CD14-positive monocyte (primary cell): ENCODE measurements at regions not wholly inside any gene's neighbourhood (a gene's known extent, or its start where the extent isn't known, plus 50 kb on each side); places are given as distances from the start of the nearest gene placed in this dataset.

Experiments
- DNase-seq, 3 donors: peaks; one replicate each; pipeline ENCODE4 v3.0.0-alpha.2; 2011 to 2022
- H2AFZ ChIP-seq: 2 replicates; pipeline ENCODE4 v1.6.0; 2012; ENCODE audit warnings: mild to moderate bottlenecking, low read depth, low read length, inconsistent platforms; ENCODE audit not compliant: insufficient read depth, poor library complexity, severe bottlenecking
- H3K27ac ChIP-seq, 2 donors: 1 replicate in 1 of 2; 2 replicates in 1 of 2; pipeline ENCODE4 v1.5.1; 2012 to 2013; ENCODE audit warnings: low read length in 2 of 2, control low read depth in 1 of 2, inconsistent platforms in 1 of 2, low read depth in 1 of 2, mild to moderate bottlenecking in 1 of 2
- H3K27me3 ChIP-seq, 2 donors: one replicate each; pipeline versions ENCODE4 v1.6.0 to v1.6.1; 2011 to 2013; ENCODE audit warnings: low read length in 2 of 2; ENCODE audit not compliant: control insufficient read depth in 2 of 2, insufficient read depth in 2 of 2
- H3K36me3 ChIP-seq, 2 donors: replicated peaks in 1 of 2; 1 replicate in 1 of 2; 2 replicates in 1 of 2; pipeline versions ENCODE4 v1.5.1 to v1.6.1; 2012 to 2013; ENCODE audit warnings: low read length in 2 of 2, control low read depth in 1 of 2, inconsistent platforms in 1 of 2, mild to moderate bottlenecking in 1 of 2; ENCODE audit not compliant: insufficient read depth in 2 of 2, control insufficient read depth in 1 of 2
- H3K4me1 ChIP-seq, 2 donors: 1 replicate in 1 of 2; 2 replicates in 1 of 2; pipeline versions ENCODE4 v1.5.1 to v1.6.1; 2012 to 2013; ENCODE audit warnings: low read length in 2 of 2, control low read depth in 1 of 2, inconsistent platforms in 1 of 2, mild to moderate bottlenecking in 1 of 2, moderate library complexity in 1 of 2; ENCODE audit not compliant: insufficient read depth in 2 of 2, control insufficient read depth in 1 of 2
- H3K4me2 ChIP-seq: replicated peaks from 2 replicates; pipeline ENCODE3; 2012; ENCODE audit warnings: low read length, moderate library complexity, mild to moderate bottlenecking; ENCODE audit not compliant: poor library complexity, severe bottlenecking; ENCODE audit errors: extremely low read depth
- H3K4me3 ChIP-seq, 3 experiments: fragments of 200-600 bp in 1 of 3; sonication (generic) in 1 of 3; replicated peaks in 1 of 3; 1 replicate in 2 of 3; 2 replicates in 1 of 3; pipeline ENCODE4 v1.5.1; 2011 to 2013; ENCODE audit warnings: low read length in 3 of 3, mild to moderate bottlenecking in 3 of 3, control low read depth in 2 of 3, low read depth in 2 of 3, inconsistent platforms in 1 of 3, moderate library complexity in 1 of 3
- H3K79me2 ChIP-seq: 2 replicates; pipeline ENCODE4 v1.6.0; 2012; ENCODE audit warnings: mild to moderate bottlenecking, control low read depth, inconsistent platforms, low read length, moderate library complexity; ENCODE audit not compliant: insufficient read depth
- H3K9ac ChIP-seq: 2 replicates; pipeline ENCODE4 v1.6.0; 2017; ENCODE audit warnings: low read length, mild to moderate bottlenecking; ENCODE audit not compliant: insufficient read depth, poor library complexity, severe bottlenecking
- H3K9me3 ChIP-seq, 2 donors: replicated peaks in 1 of 2; 1 replicate in 1 of 2; 2 replicates in 1 of 2; pipeline versions ENCODE4 v1.5.1 to v1.6.1; 2012 to 2013; ENCODE audit warnings: low read length in 2 of 2, control low read depth in 1 of 2; ENCODE audit not compliant: control insufficient read depth in 1 of 2, insufficient read depth in 1 of 2
- H4K20me1 ChIP-seq: 2 replicates; pipeline ENCODE4 v1.6.0; 2012; ENCODE audit warnings: mild to moderate bottlenecking, low read length, control low read depth, moderate library complexity; ENCODE audit not compliant: insufficient read depth
- H3K27ac Mint-ChIP-seq, 7 donors: one replicate each; pipeline ENCODE4 v1.8.0; 2020; ENCODE audit warnings: mild to moderate bottlenecking in 7 of 7, mixed read lengths in 7 of 7, moderate library complexity in 6 of 7, inconsistent platforms in 2 of 7
- H3K27me3 Mint-ChIP-seq, 3 donors: one replicate each; pipeline ENCODE4 v1.8.0; 2021 to 2022; ENCODE audit warnings: low read depth in 3 of 3, mild to moderate bottlenecking in 3 of 3, mixed read lengths in 3 of 3, moderate library complexity in 3 of 3, inconsistent platforms in 1 of 3
- H3K36me3 Mint-ChIP-seq, 2 donors: one replicate each; pipeline ENCODE4 v1.8.0; 2020; ENCODE audit warnings: mixed read lengths in 2 of 2, inconsistent platforms in 1 of 2, mild to moderate bottlenecking in 1 of 2
- H3K4me1 Mint-ChIP-seq: one replicate; pipeline ENCODE4 v1.8.0; 2020; ENCODE audit warnings: mild to moderate bottlenecking, mixed read lengths
- H3K4me3 Mint-ChIP-seq, 2 donors: one replicate each; pipeline ENCODE4 v1.8.0; 2020; ENCODE audit warnings: mild to moderate bottlenecking in 2 of 2, mixed read lengths in 2 of 2, moderate library complexity in 1 of 2
- H3K9me3 Mint-ChIP-seq, 7 donors: one replicate each; pipeline ENCODE4 v1.8.0; 2020 to 2022; ENCODE audit warnings: mixed read lengths in 7 of 7, mild to moderate bottlenecking in 6 of 7, moderate library complexity in 6 of 7, inconsistent platforms in 2 of 7
- CTCF ChIP-seq: fragments of 200-600 bp; IDR thresholded peaks from one replicate; pipeline ENCODE4 v1.8.0; 2022; ENCODE audit warnings: antibody characterized with exemption, mild to moderate bottlenecking
- WGBS: methylation state at CpG from one replicate; pipeline ENCODE4 v1.1.5; 2013; ENCODE audit warnings: missing lambda C conversion rate; ENCODE audit not compliant: insufficient coverage; 5-methylcytosine and 5-hydroxymethylcytosine counted together
- intact Hi-C, 2 donors: fragments of 100-400 bp; cut with micrococcal nuclease; formaldehyde crosslinking; loops; one replicate each; pipeline versions ENCODE4 v1.15.0 to v1.15.1; 2023

- no peaks in the 10 kb centered on the region for H4K20me1 ChIP-seq
- no peak overlapping the region for H3K4me3 ChIP-seq
- no peak overlapping the region for H3K9ac ChIP-seq
- H3K36me3 Mint-ChIP-seq = no peaks in the 10 kb centered on the region
- no peaks in the 10 kb centered on the region for H3K36me3 ChIP-seq
- no peak overlapping the region for H3K27ac Mint-ChIP-seq
- no peaks in the 10 kb centered on the region for H3K9me3 ChIP-seq
- no peak overlapping the region for H3K27ac ChIP-seq
- WGBS = no CpG with 5 or more reads among the region's 1 CpG
- no peak overlapping the region for H3K4me3 Mint-ChIP-seq
- H3K4me1 Mint-ChIP-seq = no peaks in the 10 kb centered on the region
- no peaks in the 10 kb centered on the region for H3K4me1 ChIP-seq
- TF ChIP-seq CTCF = no peak
- no peak for DNase-seq
- H3K27me3 Mint-ChIP-seq = no peaks in the 10 kb centered on the region
- intact Hi-C loops = no loop called here
- H3K4me2 ChIP-seq = no peak overlapping the region
- no peaks in the 10 kb centered on the region for H3K27me3 ChIP-seq
- no peaks in the 10 kb centered on the region for H3K79me2 ChIP-seq
- H2AFZ ChIP-seq = no peak overlapping the region
- no peaks in the 10 kb centered on the region for H3K9me3 Mint-ChIP-seq
Observed at GRCh38 chr1:196071447-196071846, 536.8 kb downstream of the KCNT2 start.

- no peaks in the 10 kb centered on the region for H3K4me1 Mint-ChIP-seq
Observed at GRCh38 chr1:196070940-196071339, 537.3 kb downstream of the KCNT2 start.

More at GRCh38 chr1:196070940-196071339, 537.3 kb downstream of the KCNT2 start:
- intact Hi-C loops = no loop called here
- Histone ChIP-seq H3K4me1 (no peaks in the 10 kb centered on the region), H3K4me2 (no peak overlapping the region), H3K27me3 (no peaks in the 10 kb centered on the region), H4K20me1 (no peaks in the 10 kb centered on the region), H3K9ac (no peak overlapping the region), H3K79me2 (no peaks in the 10 kb centered on the region), H3K9me3 (no peaks in the 10 kb centered on the region), H3K36me3 (no peaks in the 10 kb centered on the region), H2AFZ (no peak overlapping the region), H3K4me3 (no peak overlapping the region), H3K27ac (no peak overlapping the region)
- no peaks in the 10 kb centered on the region for H3K27me3 Mint-ChIP-seq
- no peak for TF ChIP-seq CTCF
- WGBS = no CpG with 5 or more reads among the region's 2 CpGs
- no peak overlapping the region for H3K4me3 Mint-ChIP-seq
- DNase-seq = no peak
- H3K27ac Mint-ChIP-seq = no peak overlapping the region
- peaks cover 0 to 1% (median 0%) of the 10 kb centered on the region in 7 donors for H3K9me3 Mint-ChIP-seq
- no peaks in the 10 kb centered on the region for H3K36me3 Mint-ChIP-seq
